8988T (cell line): ENCODE measurements at regions not wholly inside any gene's neighbourhood (a gene's known extent, or its start where the extent isn't known, plus 50 kb on each side); places are given as distances from the start of the nearest gene placed in this dataset.

Source experiments
- DNase-seq: peaks from one replicate; pipeline ENCODE4 v3.0.0; 2011

GRCh38 chr12:60259225-60259624 lies 663.4 kb downstream of the SLC16A7 start:
- no peak for DNase-seq

GRCh38 chr12:60262378-60262777 lies 666.5 kb downstream of the SLC16A7 start:
- DNase-seq = no peak

- no peak for DNase-seq
Measured at GRCh38 chr12:60263161-60263560, 667.3 kb downstream of the SLC16A7 start.

- no peak for DNase-seq
Measured at GRCh38 chr12:60263836-60264493, 668.1 kb downstream of the SLC16A7 start.

- DNase-seq = no peak
Measured at GRCh38 chr12:60265741-60266140, 669.9 kb downstream of the SLC16A7 start.

- DNase-seq = no peak
Measured at GRCh38 chr12:60266381-60266852, 670.6 kb downstream of the SLC16A7 start.

GRCh38 chr12:60269611-60270269 lies 673.9 kb downstream of the SLC16A7 start:
- no peak for DNase-seq

GRCh38 chr12:60271816-60272215 lies 676.0 kb downstream of the SLC16A7 start:
- DNase-seq = no peak

GRCh38 chr12:60278209-60278608 lies 682.4 kb downstream of the SLC16A7 start:
- no peak for DNase-seq

GRCh38 chr12:60279221-60279620 lies 683.4 kb downstream of the SLC16A7 start:
- DNase-seq = no peak

GRCh38 chr12:60281522-60281921 lies 685.7 kb downstream of the SLC16A7 start:
- no peak for DNase-seq

- DNase-seq = no peak
Measured at GRCh38 chr12:60290532-60290931, 694.7 kb downstream of the SLC16A7 start.

- no peak for DNase-seq
Measured at GRCh38 chr12:60308366-60308991, 712.6 kb downstream of the SLC16A7 start.

GRCh38 chr12:60311940-60312339 lies 716.1 kb downstream of the SLC16A7 start:
- DNase-seq = no peak

- no peak for DNase-seq
Measured at GRCh38 chr12:60317361-60317760, 721.5 kb downstream of the SLC16A7 start.

GRCh38 chr12:60324746-60325145 lies 728.9 kb downstream of the SLC16A7 start:
- DNase-seq = no peak

GRCh38 chr12:60333461-60333860 lies 737.6 kb downstream of the SLC16A7 start:
- no peak for DNase-seq

GRCh38 chr12:60335745-60336144 lies 739.9 kb downstream of the SLC16A7 start:
- no peak for DNase-seq

GRCh38 chr12:60337839-60338549 lies 742.2 kb downstream of the SLC16A7 start:
- DNase-seq = no peak

- no peak for DNase-seq
Measured at GRCh38 chr12:60345442-60345841, 749.6 kb downstream of the SLC16A7 start.

GRCh38 chr12:60349232-60349978 lies 753.6 kb downstream of the SLC16A7 start:
- DNase-seq = no peak

- no peak for DNase-seq
Measured at GRCh38 chr12:60387356-60387755, 791.5 kb downstream of the SLC16A7 start.

- DNase-seq = no peak
Measured at GRCh38 chr12:60391051-60391450, 795.2 kb downstream of the SLC16A7 start.
